ENCODE measurements at regions not wholly inside any gene's neighbourhood (a gene's known extent, or its start where the extent isn't known, plus 50 kb on each side); places are given as distances from the start of the nearest gene placed in this dataset.

GRCh38 chr7:136741941-136742340, 126.5 kb upstream of the CHRM2 start:
- POLR2A ChIA-PET (ENCODE audit: unreplicated experiment) = no interaction called here

GRCh38 chr7:136728945-136729344, 139.5 kb upstream of the CHRM2 start:
- intact Hi-C loops (cut with micrococcal nuclease) = no loop called here
- Histone ChIP-seq H3K36me3 (ENCODE audit: low read depth, low read length) (no peaks in the 10 kb centered on the region), H3K9me2 (replicated peaks; ENCODE audit: low read length) (no peaks in the 10 kb centered on the region), H3K4me3 (ENCODE audit: low read length) (no peak overlapping the region), H3K9me3 (ENCODE audit: low read length) (no peaks in the 10 kb centered on the region), H3K27me3 (ENCODE audit: low read length) (no peaks in the 10 kb centered on the region), H4K20me1 (ENCODE audit: low read length) (no peaks in the 10 kb centered on the region), H3K79me2 (ENCODE audit: low read length) (no peaks in the 10 kb centered on the region), H3F3A (ENCODE audit: low read length, unreplicated experiment) (no peaks in the 10 kb centered on the region), H2AFZ (ENCODE audit: low read length) (no peak overlapping the region), H3K4me1 (ENCODE audit: insufficient read depth, low read length) (no peaks in the 10 kb centered on the region), H3K27ac (ENCODE audit: low read length) (no peak overlapping the region), H3K4me2 (ENCODE audit: low read length) (no peak overlapping the region), H3K9ac (ENCODE audit: low read length) (no peak overlapping the region)
- TF ChIP-seq EZH2 (IDR thresholded peaks at IDR 0.05; ENCODE audit: low read length, unreplicated experiment) (no peak), CTCF (conservative IDR thresholded peaks at IDR 0.05; ENCODE audit: low read depth, low read length) (no peak), EZH2phosphoT487 (IDR thresholded peaks at IDR 0.05; ENCODE audit: borderline replicate concordance, low read length) (no peak)
- POLR2A ChIA-PET (ENCODE audit: unreplicated experiment) = no interaction called here
- CTCF ChIA-PET = no interaction called here
- no peak for DNase-seq
- ATAC-seq = no peak
- BruUV-seq (replicated peaks) = no TSS peak

More at GRCh38 chr7:136741941-136742340, 126.5 kb upstream of the CHRM2 start:
- no peaks in the 10 kb centered on the region for H3K36me3 ChIP-seq (ENCODE audit: low read depth, low read length)
- intact Hi-C loops (cut with micrococcal nuclease) = no loop called here
- peaks cover 7% of the 10 kb centered on the region; the same call in 1 of the 2 replicates for H3K27me3 ChIP-seq (ENCODE audit: low read length)
- H3K27ac ChIP-seq (ENCODE audit: low read length) = no peak overlapping the region
- H4K20me1 ChIP-seq (ENCODE audit: low read length) = no peaks in the 10 kb centered on the region
- BruUV-seq (replicated peaks) = no TSS peak
- H3K4me1 ChIP-seq (ENCODE audit: insufficient read depth, low read length) = no peaks in the 10 kb centered on the region
- ATAC-seq (no peak), DNase-seq (peak; percentile 13)
- H3K9ac ChIP-seq (ENCODE audit: low read length) = no peak overlapping the region
- H3K9me2 ChIP-seq (replicated peaks; ENCODE audit: low read length) = no peaks in the 10 kb centered on the region
- H3K9me3 ChIP-seq (ENCODE audit: low read length) = no peaks in the 10 kb centered on the region
- H3K79me2 ChIP-seq (ENCODE audit: low read length) = no peaks in the 10 kb centered on the region
- CTCF ChIA-PET = no interaction called here
- H3K4me3 ChIP-seq (ENCODE audit: low read length) = no peak overlapping the region
- H3F3A ChIP-seq (ENCODE audit: low read length, unreplicated experiment) = no peaks in the 10 kb centered on the region
- no peak overlapping the region for H3K4me2 ChIP-seq (ENCODE audit: low read length)
- no peak overlapping the region for H2AFZ ChIP-seq (ENCODE audit: low read length)
- no peak for TF ChIP-seq EZH2 (IDR thresholded peaks at IDR 0.05; ENCODE audit: low read length, unreplicated experiment)

- BruUV-seq (replicated peaks) = no TSS peak
- H3K79me2 ChIP-seq (ENCODE audit: low read length) = no peaks in the 10 kb centered on the region
- ATAC-seq = no peak
- H2AFZ ChIP-seq (ENCODE audit: low read length) = no peak overlapping the region
- no peak overlapping the region for H3K4me2 ChIP-seq (ENCODE audit: low read length)
- no peaks in the 10 kb centered on the region for H3K36me3 ChIP-seq (ENCODE audit: low read depth, low read length)
- no peaks in the 10 kb centered on the region for H3K9me2 ChIP-seq (replicated peaks; ENCODE audit: low read length)
- no peaks in the 10 kb centered on the region for H3K9me3 ChIP-seq (ENCODE audit: low read length)
- no peak overlapping the region for H3K4me3 ChIP-seq (ENCODE audit: low read length)
- ChIA-PET POLR2A (ENCODE audit: unreplicated experiment) (no interaction called here), CTCF (no interaction called here)
- no peak for TF ChIP-seq EZH2phosphoT487 (IDR thresholded peaks at IDR 0.05; ENCODE audit: borderline replicate concordance, low read length)
- TF ChIP-seq EZH2 (IDR thresholded peaks at IDR 0.05; ENCODE audit: low read length, unreplicated experiment) = no peak
- TF ChIP-seq CTCF (conservative IDR thresholded peaks at IDR 0.05; ENCODE audit: low read depth, low read length) = no peak
- intact Hi-C loops (cut with micrococcal nuclease) = no loop called here
- no peak overlapping the region for H3K27ac ChIP-seq (ENCODE audit: low read length)
- no peak overlapping the region for H3K9ac ChIP-seq (ENCODE audit: low read length)
- H3K27me3 ChIP-seq (ENCODE audit: low read length) = no peaks in the 10 kb centered on the region
- no peaks in the 10 kb centered on the region for H3F3A ChIP-seq (ENCODE audit: low read length, unreplicated experiment)
- no peaks in the 10 kb centered on the region for H3K4me1 ChIP-seq (ENCODE audit: insufficient read depth, low read length)
- H4K20me1 ChIP-seq (ENCODE audit: low read length) = no peaks in the 10 kb centered on the region
- DNase-seq = no peak
Observed at GRCh38 chr7:136726460-136726859, 142.0 kb upstream of the CHRM2 start.
